Upper lobe of left lung (tissue), 4 donors: ENCODE measurements at regions not wholly inside any gene's neighbourhood (a gene's known extent, or its start where the extent isn't known, plus 50 kb on each side); places are given as distances from the start of the nearest gene placed in this dataset.

Source experiments
- EP300 ChIP-seq, 4 donors: sonication (generic); formaldehyde crosslinking; IDR thresholded peaks; one replicate each; pipeline ENCODE4 v1.5.1; 2017; ENCODE audit warnings: antibody characterized with exemption in 4 of 4, control low read depth in 2 of 4
- POLR2A ChIP-seq, 4 donors: fragments of 450-650 bp; IDR thresholded peaks; one replicate each; pipeline ENCODE4 v1.5.1; 2016 to 2017; ENCODE audit warnings: antibody characterized with exemption in 4 of 4, mild to moderate bottlenecking in 2 of 4
- POLR2AphosphoS5 ChIP-seq, 2 donors: sonication (generic); formaldehyde crosslinking; IDR thresholded peaks; one replicate each; pipeline ENCODE4 v1.5.1; 2017; ENCODE audit warnings: antibody characterized with exemption in 2 of 2
- TF ChIP-seq, protein P1 (sequence below), 6 experiments: fragments of 450-650 bp in 4 of 6; fragments of 200-600 bp in 2 of 6; sonication (generic) in 2 of 6; IDR thresholded peaks; one replicate each; pipeline ENCODE4 v1.5.1; 2016 to 2019; ENCODE audit warnings: antibody characterized with exemption in 6 of 6

DNA sequence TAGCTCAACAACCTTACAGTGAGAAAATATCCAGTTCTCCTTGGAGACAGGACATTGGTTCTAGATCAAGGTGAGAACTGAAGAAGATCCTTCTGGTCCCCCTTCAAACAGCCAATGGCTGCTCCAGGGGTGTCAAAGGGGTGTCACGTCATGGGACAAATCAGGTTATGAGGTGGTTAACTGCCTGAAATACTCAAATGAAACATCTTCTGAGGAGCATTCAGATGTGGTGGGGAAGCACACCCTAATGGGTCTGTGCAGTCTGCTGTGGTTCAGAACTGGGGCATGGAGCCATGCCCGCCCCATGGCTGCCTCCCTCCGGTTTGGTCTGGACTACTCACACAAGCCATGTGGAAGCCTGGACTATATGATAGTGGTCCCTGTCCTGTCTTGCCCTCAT, 52.4 kb upstream of the PARP11 start:
- no peak for TF ChIP-seq POLR2AphosphoS5 (IDR thresholded peaks at IDR 0.05)
- TF ChIP-seq POLR2A (IDR thresholded peaks at IDR 0.05), result no peak
- TF ChIP-seq, protein P1, sequence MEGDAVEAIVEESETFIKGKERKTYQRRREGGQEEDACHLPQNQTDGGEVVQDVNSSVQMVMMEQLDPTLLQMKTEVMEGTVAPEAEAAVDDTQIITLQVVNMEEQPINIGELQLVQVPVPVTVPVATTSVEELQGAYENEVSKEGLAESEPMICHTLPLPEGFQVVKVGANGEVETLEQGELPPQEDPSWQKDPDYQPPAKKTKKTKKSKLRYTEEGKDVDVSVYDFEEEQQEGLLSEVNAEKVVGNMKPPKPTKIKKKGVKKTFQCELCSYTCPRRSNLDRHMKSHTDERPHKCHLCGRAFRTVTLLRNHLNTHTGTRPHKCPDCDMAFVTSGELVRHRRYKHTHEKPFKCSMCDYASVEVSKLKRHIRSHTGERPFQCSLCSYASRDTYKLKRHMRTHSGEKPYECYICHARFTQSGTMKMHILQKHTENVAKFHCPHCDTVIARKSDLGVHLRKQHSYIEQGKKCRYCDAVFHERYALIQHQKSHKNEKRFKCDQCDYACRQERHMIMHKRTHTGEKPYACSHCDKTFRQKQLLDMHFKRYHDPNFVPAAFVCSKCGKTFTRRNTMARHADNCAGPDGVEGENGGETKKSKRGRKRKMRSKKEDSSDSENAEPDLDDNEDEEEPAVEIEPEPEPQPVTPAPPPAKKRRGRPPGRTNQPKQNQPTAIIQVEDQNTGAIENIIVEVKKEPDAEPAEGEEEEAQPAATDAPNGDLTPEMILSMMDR (IDR thresholded peaks at IDR 0.05), result no peak
- no peak for TF ChIP-seq EP300 (IDR thresholded peaks at IDR 0.05)
